ENCODE measurements at regions not wholly inside any gene's neighbourhood (a gene's known extent, or its start where the extent isn't known, plus 50 kb on each side); places are given as distances from the start of the nearest gene placed in this dataset.

- TF ChIP-seq ARHGAP35 (CRISPR knock-in tag; IDR thresholded peaks at IDR 0.05; ENCODE audit: borderline replicate concordance) (no peak), ERF (CRISPR knock-in tag; IDR thresholded peaks at IDR 0.05) (no peak), ZNF609 (CRISPR knock-in tag; IDR thresholded peaks at IDR 0.05; ENCODE audit: borderline replicate concordance) (peak; percentile 37; the same call in 1 of the 2 replicates), ZNF180 (CRISPR knock-in tag; IDR thresholded peaks at IDR 0.05; ENCODE audit: borderline replicate concordance, low read depth) (no peak), ZNF275 (CRISPR knock-in tag; IDR thresholded peaks at IDR 0.05; ENCODE audit: borderline replicate concordance) (no peak), FUBP1 (CRISPR knock-in tag; IDR thresholded peaks at IDR 0.05; ENCODE audit: borderline replicate concordance) (no peak), ZNF614 (CRISPR knock-in tag; IDR thresholded peaks at IDR 0.05; ENCODE audit: borderline replicate concordance) (no peak)
These were observed 65.5 kb upstream of the NR2F2 start (continued) for GRCh38 chr15:96264801-96265515.
